ENCODE measurements at regions not wholly inside any gene's neighbourhood (a gene's known extent, or its start where the extent isn't known, plus 50 kb on each side); places are given as distances from the start of the nearest gene placed in this dataset.

- no peak for FAIRE-seq
- CTCF ChIA-PET (ENCODE audit: partially characterized antibody): interaction anchor here (0.6 to 3.2 kb wide), 8 partner anchors 14 to 252 kb away, joined by 3 to 11 read pairs (median 4); no protein-coding TSS in a partner anchor
- DNase-seq (ENCODE audit: low read depth in 1 of 2, low spot score in 2 of 2): no peak
- TF ChIP-seq ASH2L (IDR thresholded peaks at IDR 0.05; ENCODE audit: low read length): no peak
- TF ChIP-seq RXRA (IDR thresholded peaks at IDR 0.05; ENCODE audit: insufficient read depth, low read depth, low read length): no peak
- no peak for TF ChIP-seq CHD2 (IDR thresholded peaks at IDR 0.05; ENCODE audit: low read length)
- no peak for TF ChIP-seq TCF12 (IDR thresholded peaks at IDR 0.05; ENCODE audit: low read depth, low read length)
- no peak for TF ChIP-seq KDM4A (IDR thresholded peaks at IDR 0.05; ENCODE audit: low read depth, low read length, severe bottlenecking)
- no peak for TF ChIP-seq ATF3 (IDR thresholded peaks at IDR 0.05; ENCODE audit: insufficient read depth, low read depth, low read length)
- TF ChIP-seq POLR2A (IDR thresholded peaks at IDR 0.05; ENCODE audit: control extremely low read depth in 1 of 2, low read depth in 2 of 2, low read length in 2 of 2): no peak
- no peak for TF ChIP-seq PHF8 (conservative IDR thresholded peaks at IDR 0.05; ENCODE audit: low read depth, low read length)
- no peak for TF ChIP-seq CTBP2 (IDR thresholded peaks at IDR 0.05; ENCODE audit: borderline replicate concordance, insufficient read depth, insufficient read length, low read length)
- TF ChIP-seq ATF2 (IDR thresholded peaks at IDR 0.05; ENCODE audit: low read length): no peak
- TF ChIP-seq GTF2F1 (IDR thresholded peaks at IDR 0.05; ENCODE audit: borderline replicate concordance, low read depth, low read length): no peak
These were observed 150.3 kb upstream of the FAM20C start for GRCh38 chr7:41917-42565.

More at GRCh38 chr7:41917-42565, 150.3 kb upstream of the FAM20C start:
- Histone ChIP-seq H4K8ac (ENCODE audit: extremely low read depth, insufficient read depth, low read length) (no peak overlapping the region), H2BK15ac (ENCODE audit: low read length) (no peak overlapping the region; the same call in 1 of the 2 replicates), H3K27me3 (replicated peaks in 1 of 4; ENCODE audit: control insufficient read depth in 3 of 4, extremely low read depth in 1 of 4, insufficient read depth in 3 of 4, low read length in 3 of 4) (peaks cover 0 to 2% (median 0%) of the 10 kb centered on the region in 4 experiments; a peak in 1 of 7 replicates), H3K23me2 (ENCODE audit: low read depth, low read length) (no peaks in the 10 kb centered on the region), H3K27ac (ENCODE audit: low read depth, low read length) (no peak overlapping the region), H3K36me3 (ENCODE audit: control insufficient read depth in 2 of 4, insufficient read depth in 4 of 4, low read length in 3 of 4) (no peaks in the 10 kb centered on the region), H3K4me2 (ENCODE audit: insufficient read depth in 1 of 2, low read depth in 2 of 2, low read length in 2 of 2) (no peak overlapping the region), H3K56ac (replicated peaks; ENCODE audit: insufficient read length, low read depth, low read length) (no peak overlapping the region), H3K4ac (replicated peaks; ENCODE audit: insufficient read length, low read depth, low read length) (no peak overlapping the region), H3K14ac (ENCODE audit: insufficient read length) (no peak overlapping the region), H3K9ac (replicated peaks in 1 of 4; ENCODE audit: extremely low read depth in 1 of 4, low read depth in 3 of 4, low read length in 3 of 4) (no peak overlapping the region), H3K9me3 (ENCODE audit: insufficient read depth in 2 of 2, low read depth in 1 of 2, low read length in 1 of 2) (no peaks in the 10 kb centered on the region), H3K79me2 (ENCODE audit: control insufficient read depth in 1 of 2, insufficient read depth in 2 of 2, low read length in 2 of 2) (no peaks in the 10 kb centered on the region), H3K4me1 (replicated peaks in 1 of 4; ENCODE audit: control insufficient read depth in 3 of 4, insufficient read depth in 4 of 4, low read length in 3 of 4) (peaks cover 0 to 3% (median under 1%) of the 10 kb centered on the region in 4 experiments; a peak in 3 of 7 replicates), H2BK20ac (ENCODE audit: low read length) (no peak overlapping the region), H3K4me3 (ENCODE audit: extremely low read depth in 1 of 4, insufficient read depth in 2 of 4, low read depth in 3 of 4, low read length in 4 of 4) (no peak overlapping the region), H3K18ac (ENCODE audit: extremely low read depth, low read length) (no peak overlapping the region), H4K5ac (ENCODE audit: insufficient read length, low read depth, low read length) (no peak overlapping the region), H2BK12ac (ENCODE audit: low read depth, low read length) (no peak overlapping the region), H4K91ac (replicated peaks; ENCODE audit: insufficient read length, low read length) (no peak overlapping the region), H2BK5ac (ENCODE audit: low read depth, low read length) (no peak overlapping the region), H2BK120ac (replicated peaks; ENCODE audit: low read depth, low read length) (no peak overlapping the region), H2AK5ac (ENCODE audit: low read depth, low read length) (no peak overlapping the region), H2AFZ (ENCODE audit: low read length) (no peak overlapping the region), H3K79me1 (ENCODE audit: low read depth, low read length) (no peaks in the 10 kb centered on the region), H4K20me1 (replicated peaks in 1 of 2; ENCODE audit: control insufficient read depth in 1 of 2, insufficient read depth in 2 of 2, low read length in 2 of 2) (no peaks in the 10 kb centered on the region), H3K23ac (ENCODE audit: insufficient read length) (no peak overlapping the region)
- POLR2A ChIA-PET (ENCODE audit: partially characterized antibody): no interaction called here
- WGBS, 2 experiments (ENCODE audit: extremely low coverage in 1 of 2, insufficient coverage in 1 of 2, insufficient read length in 1 of 2, insufficient replicate concordance in 2 of 2, low coverage in 1 of 2, low lambda C conversion rate in 2 of 2, missing lambda C conversion rate in 1 of 2): 86% methylated on average over 10 of the region's 10 CpGs; no CpG with 5 or more reads in 1 of the 2 experiments

All from H1 (cell line).